HCT116 (cell line): ENCODE measurements at regions not wholly inside any gene's neighbourhood (a gene's known extent, or its start where the extent isn't known, plus 50 kb on each side); places are given as distances from the start of the nearest gene placed in this dataset.

Experiments used
- ATAC-seq: fragments of 200-7000 bp; cut with Tn5 transposase; 2 replicates; pipeline ENCODE4 v1.9.1; 2020; ENCODE audit warnings: mild to moderate bottlenecking, moderate library complexity
- BruUV-seq: library from RNA; stranded (reverse); fragments of 400-500 nt; replicated peaks from 2 replicates; lab custom pipeline; 2021; lab: Mats Ljungman, UMichigan
- CTCF ChIA-PET: fragments of 300-600 bp; sonication (Branson Sonifier 250); formaldehyde crosslinking; loops from one replicate; lab custom pipeline; 2021; ENCODE audit warnings: antibody characterized with exemption; lab: Charles Lee
- POLR2A ChIA-PET: fragments of 300-600, 350-600 bp; sonication (Branson Sonifier 250); formaldehyde crosslinking; loops from one replicate; lab custom pipeline; 2021; ENCODE audit warnings: antibody characterized with exemption; lab: Charles Lee
- RAD21 ChIA-PET, 2 experiments: fragments of 300-600 bp; sonication (Branson Sonifier 250); formaldehyde crosslinking; loops; one replicate each; lab custom pipeline; 2023; ENCODE audit warnings: low total read pairs in 2 of 2; ENCODE audit not compliant: uncharacterized antibody in 2 of 2, unreplicated experiment in 2 of 2, low non-redundant PET in 1 of 2; lab: Charles Lee
- DNase-seq: peaks from one replicate; pipeline ENCODE4 v3.0.0-alpha.2; 2010; ENCODE audit warnings: low read depth, low spot score
- H2AFZ ChIP-seq: fragments of 200-600 bp; shearing (Covaris generic), sonication (generic); 2 replicates; pipeline ENCODE4 v1.6.1; 2017; ENCODE audit warnings: low read depth, mixed run types, mixed read lengths, antibody characterized with exemption, low read length; ENCODE audit not compliant: poor library complexity, severe bottlenecking
- H3K27ac ChIP-seq: 2 replicates; pipeline ENCODE4 v1.5.1; 2012; ENCODE audit warnings: low read depth, low read length
- H3K27me3 ChIP-seq: fragments of 200-600 bp; sonication (generic); 2 replicates; pipeline ENCODE4 v1.6.1; 2016; ENCODE audit warnings: mixed run types, low read length, mixed read lengths; ENCODE audit not compliant: insufficient read depth
- H3K36me3 ChIP-seq, 2 experiments: fragments of 200-500 bp in 1 of 2; fragments of 200-600 bp in 1 of 2; sonication (Bioruptor generic) in 1 of 2; sonication (generic) in 1 of 2; 2 replicates each; pipeline versions ENCODE4 v1.5.1 to v1.6.1; 2014 to 2016; ENCODE audit warnings: low read length in 2 of 2, inconsistent platforms in 1 of 2, mixed read lengths in 1 of 2, mixed run types in 1 of 2; ENCODE audit not compliant: insufficient read depth in 2 of 2, control insufficient read depth in 1 of 2
- H3K4me1 ChIP-seq, 2 experiments: fragments of 200-600 bp in 1 of 2; sonication (generic) in 1 of 2; 2 replicates each; pipeline versions ENCODE4 v1.5.1 to v1.6.1; 2012 to 2017; ENCODE audit warnings: low read length in 2 of 2, inconsistent platforms in 1 of 2, mild to moderate bottlenecking in 1 of 2, mixed read lengths in 1 of 2, mixed run types in 1 of 2, moderate library complexity in 1 of 2; ENCODE audit not compliant: insufficient read depth in 2 of 2, control insufficient read depth in 1 of 2
- H3K4me2 ChIP-seq: fragments of 200-600 bp; sonication (generic); 2 replicates; pipeline ENCODE4 v1.6.1; 2017; ENCODE audit warnings: mixed run types, low read length, mixed read lengths
- H3K4me3 ChIP-seq, 2 experiments: fragments of 200-600 bp in 1 of 2; sonication (generic) in 1 of 2; replicated peaks in 1 of 2; 2 replicates each; pipeline ENCODE4 v1.5.1; 2011 to 2016; ENCODE audit warnings: low read length in 2 of 2, control low read depth in 1 of 2, low read depth in 1 of 2, mild to moderate bottlenecking in 1 of 2, mixed read lengths in 1 of 2, mixed run types in 1 of 2
- H3K79me2 ChIP-seq: fragments of 200-600 bp; sonication (generic); 2 replicates; pipeline ENCODE4 v1.6.1; 2017; ENCODE audit warnings: mild to moderate bottlenecking, mixed run types, low read length, moderate library complexity, mixed read lengths; ENCODE audit not compliant: insufficient read depth
- H3K9ac ChIP-seq: fragments of 200-600 bp; sonication (generic); 2 replicates; pipeline ENCODE4 v1.6.1; 2016; ENCODE audit warnings: low read length, mixed read lengths
- H3K9me2 ChIP-seq: fragments of 200-600 bp; sonication (generic), shearing (Covaris generic); 2 replicates; pipeline ENCODE4 v1.6.1; 2017; ENCODE audit warnings: mixed run types, mild to moderate bottlenecking, moderate library complexity; ENCODE audit not compliant: insufficient read depth
- H3K9me3 ChIP-seq, 2 experiments: fragments of 200-500 bp in 1 of 2; fragments of 200-600 bp in 1 of 2; sonication (Bioruptor generic) in 1 of 2; sonication (generic) in 1 of 2; 2 replicates each; pipeline ENCODE4 v1.6.1; 2014 to 2017; ENCODE audit warnings: low read length in 2 of 2, mixed read lengths in 2 of 2, inconsistent platforms in 1 of 2, low read depth in 1 of 2, mild to moderate bottlenecking in 1 of 2, mixed run types in 1 of 2, moderate library complexity in 1 of 2; ENCODE audit not compliant: control insufficient read depth in 1 of 2, insufficient read depth in 1 of 2
- H4K20me1 ChIP-seq: fragments of 200-600 bp; sonication (generic), shearing (Covaris generic); 2 replicates; pipeline ENCODE4 v1.6.1; 2017; ENCODE audit warnings: mixed run types, mild to moderate bottlenecking, moderate library complexity; ENCODE audit not compliant: insufficient read depth
- CTCF ChIP-seq, 3 experiments: fragments of 200-600 bp in 1 of 3; sonication (generic) in 1 of 3; IDR thresholded peaks in 2 of 3; conservative IDR thresholded peaks in 1 of 3; 2 replicates each; pipeline ENCODE4 v1.5.1; 2012 to 2017; ENCODE audit warnings: low read depth in 2 of 3, low read length in 2 of 3, antibody characterized with exemption in 1 of 3, borderline replicate concordance in 1 of 3, control low read depth in 1 of 3, mild to moderate bottlenecking in 1 of 3, mixed read lengths in 1 of 3, mixed run types in 1 of 3, moderate library complexity in 1 of 3; ENCODE audit not compliant: insufficient read depth in 1 of 3
- EGR1 ChIP-seq: IDR thresholded peaks from 2 replicates; pipeline ENCODE4 v1.6.1; 2012; ENCODE audit warnings: low read depth
- ELF1 ChIP-seq: IDR thresholded peaks from 2 replicates; pipeline ENCODE4 v1.6.1; 2012; ENCODE audit warnings: low read depth, borderline replicate concordance
- EZH2 ChIP-seq: fragments of 200-600 bp; sonication (generic); IDR thresholded peaks from 2 replicates; pipeline ENCODE4 v1.6.1; 2017; ENCODE audit warnings: antibody characterized with exemption, mixed run types
- FOSL1 ChIP-seq: IDR thresholded peaks from 2 replicates; pipeline ENCODE4 v1.6.1; 2012; ENCODE audit warnings: low read depth
- MAX ChIP-seq: IDR thresholded peaks from 2 replicates; pipeline ENCODE4 v1.6.1; 2012
- POLR2A ChIP-seq: IDR thresholded peaks from 2 replicates; pipeline ENCODE4 v1.7.0; 2011; ENCODE audit warnings: borderline replicate concordance; ENCODE audit not compliant: insufficient read depth, insufficient read length; ENCODE audit errors: extremely low read depth
- POLR2AphosphoS5 ChIP-seq: IDR thresholded peaks from 2 replicates; pipeline ENCODE4 v1.6.1; 2011; ENCODE audit warnings: mild to moderate bottlenecking, low read depth, low read length, moderate library complexity
- SP1 ChIP-seq: IDR thresholded peaks from 2 replicates; pipeline ENCODE4 v1.6.1; 2012; ENCODE audit warnings: low read depth
- SRF ChIP-seq: IDR thresholded peaks from 2 replicates; pipeline ENCODE4 v1.6.1; 2012; ENCODE audit warnings: low read depth
- ZFX ChIP-seq: fragments of 450-650 bp; IDR thresholded peaks from 2 replicates; pipeline ENCODE4 v1.6.1; 2017
- ZNF274 ChIP-seq: fragments of 200-500 bp; sonication (Bioruptor generic); IDR thresholded peaks from 2 replicates; pipeline ENCODE4 v1.6.1; 2014; ENCODE audit warnings: mild to moderate bottlenecking, low read depth, low read length, inconsistent platforms
- intact Hi-C: fragments of 100-400 bp; cut with micrococcal nuclease; formaldehyde crosslinking; loops from 2 replicates; pipeline ENCODE4 v1.10.0; 2022
- TF ChIP-seq, protein P1 (sequence below): IDR thresholded peaks from 2 replicates; pipeline ENCODE4 v1.6.1; 2011; ENCODE audit warnings: mild to moderate bottlenecking, low read length, moderate library complexity; ENCODE audit not compliant: insufficient replicate concordance; ENCODE audit errors: extremely low read depth

- Histone ChIP-seq H3K27ac (no peak overlapping the region), H3K4me2 (no peak overlapping the region), H3K9me3 (no peaks in the 10 kb centered on the region), H3K9ac (no peak overlapping the region), H3K79me2 (no peaks in the 10 kb centered on the region), H3K27me3 (no peaks in the 10 kb centered on the region; the same call in 1 of the 2 replicates), H4K20me1 (no peaks in the 10 kb centered on the region), H3K4me3 (no peak overlapping the region), H3K9me2 (no peaks in the 10 kb centered on the region), H3K36me3 (no peaks in the 10 kb centered on the region), H2AFZ (no peak overlapping the region), H3K4me1 (no peaks in the 10 kb centered on the region)
- ChIA-PET POLR2A (no interaction called here), RAD21 (no interaction called here), CTCF (no interaction called here)
- TF ChIP-seq ZNF274, result no peak
- TF ChIP-seq, protein P1, sequence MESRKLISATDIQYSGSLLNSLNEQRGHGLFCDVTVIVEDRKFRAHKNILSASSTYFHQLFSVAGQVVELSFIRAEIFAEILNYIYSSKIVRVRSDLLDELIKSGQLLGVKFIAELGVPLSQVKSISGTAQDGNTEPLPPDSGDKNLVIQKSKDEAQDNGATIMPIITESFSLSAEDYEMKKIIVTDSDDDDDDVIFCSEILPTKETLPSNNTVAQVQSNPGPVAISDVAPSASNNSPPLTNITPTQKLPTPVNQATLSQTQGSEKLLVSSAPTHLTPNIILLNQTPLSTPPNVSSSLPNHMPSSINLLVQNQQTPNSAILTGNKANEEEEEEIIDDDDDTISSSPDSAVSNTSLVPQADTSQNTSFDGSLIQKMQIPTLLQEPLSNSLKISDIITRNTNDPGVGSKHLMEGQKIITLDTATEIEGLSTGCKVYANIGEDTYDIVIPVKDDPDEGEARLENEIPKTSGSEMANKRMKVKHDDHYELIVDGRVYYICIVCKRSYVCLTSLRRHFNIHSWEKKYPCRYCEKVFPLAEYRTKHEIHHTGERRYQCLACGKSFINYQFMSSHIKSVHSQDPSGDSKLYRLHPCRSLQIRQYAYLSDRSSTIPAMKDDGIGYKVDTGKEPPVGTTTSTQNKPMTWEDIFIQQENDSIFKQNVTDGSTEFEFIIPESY, result no peak
- no peak for TF ChIP-seq POLR2AphosphoS5
- intact Hi-C loops, result no loop called here
- BruUV-seq, result no TSS peak
- DNase-seq (no peak), ATAC-seq (no peak)
These were observed 419.6 kb upstream of the RASGEF1B start for GRCh38 chr4:81891005-81891996.

DNA sequence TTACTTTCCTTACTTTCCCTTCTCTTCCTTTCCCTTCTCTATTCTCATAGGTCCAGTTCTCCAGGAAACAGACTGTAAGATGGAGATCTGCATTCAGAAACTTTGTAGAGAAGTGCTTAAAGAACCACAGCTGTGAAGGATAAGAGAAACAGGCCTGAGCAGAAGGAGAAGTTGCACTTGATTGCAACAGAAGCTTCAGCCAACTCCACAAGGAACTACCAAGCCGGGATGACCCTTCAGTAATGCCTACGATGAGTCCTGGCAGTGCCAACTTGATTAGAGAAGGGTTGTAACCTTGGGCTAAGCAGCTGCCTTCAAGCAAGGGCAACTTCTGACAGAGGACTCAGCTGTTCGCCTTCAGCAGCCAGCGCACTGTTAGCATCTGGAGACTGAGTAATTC lies 413.3 kb upstream of the RASGEF1B start:
- H3K27me3 ChIP-seq, result peaks cover 3% of the 10 kb centered on the region; the same call in 1 of the 2 replicates
- intact Hi-C loops, result no loop called here
- no peaks in the 10 kb centered on the region for H3K4me1 ChIP-seq
- no peak overlapping the region for H3K27ac ChIP-seq
- H3K9ac ChIP-seq, result no peak overlapping the region
- BruUV-seq, result no TSS peak
- ATAC-seq (no peak), DNase-seq (no peak)
- H3K9me2 ChIP-seq, result no peaks in the 10 kb centered on the region
- no peak overlapping the region for H3K4me3 ChIP-seq
- ChIA-PET POLR2A (no interaction called here), CTCF (no interaction called here), RAD21 (no interaction called here)
- H4K20me1 ChIP-seq, result no peaks in the 10 kb centered on the region
- no peaks in the 10 kb centered on the region for H3K36me3 ChIP-seq
- no peak overlapping the region for H2AFZ ChIP-seq
- no peak overlapping the region for H3K4me2 ChIP-seq
- no peaks in the 10 kb centered on the region for H3K9me3 ChIP-seq
- no peaks in the 10 kb centered on the region for H3K79me2 ChIP-seq
- no peak for TF ChIP-seq POLR2A
- no peak for TF ChIP-seq FOSL1
- no peak for TF ChIP-seq EGR1
- no peak for TF ChIP-seq EZH2
- TF ChIP-seq MAX, result no peak
- no peak for TF ChIP-seq ZFX
- no peak for TF ChIP-seq ELF1
- TF ChIP-seq SRF, result no peak
- TF ChIP-seq ZNF274, result no peak
- TF ChIP-seq SP1, result no peak
- TF ChIP-seq CTCF (IDR thresholded peaks at IDR 0.05 in 2 of 3, conservative IDR thresholded peaks at IDR 0.05 in 1 of 3; ENCODE audit: borderline replicate concordance in 1 of 3, insufficient read depth in 1 of 3, low read depth in 2 of 3, low read length in 2 of 3), result no peak
